ENCODE measurements at regions not wholly inside any gene's neighbourhood (a gene's known extent, or its start where the extent isn't known, plus 50 kb on each side); places are given as distances from the start of the nearest gene placed in this dataset.
A peak's percentile ranks its signal among the peaks of the same experiment; 100 is the strongest.

DNA sequence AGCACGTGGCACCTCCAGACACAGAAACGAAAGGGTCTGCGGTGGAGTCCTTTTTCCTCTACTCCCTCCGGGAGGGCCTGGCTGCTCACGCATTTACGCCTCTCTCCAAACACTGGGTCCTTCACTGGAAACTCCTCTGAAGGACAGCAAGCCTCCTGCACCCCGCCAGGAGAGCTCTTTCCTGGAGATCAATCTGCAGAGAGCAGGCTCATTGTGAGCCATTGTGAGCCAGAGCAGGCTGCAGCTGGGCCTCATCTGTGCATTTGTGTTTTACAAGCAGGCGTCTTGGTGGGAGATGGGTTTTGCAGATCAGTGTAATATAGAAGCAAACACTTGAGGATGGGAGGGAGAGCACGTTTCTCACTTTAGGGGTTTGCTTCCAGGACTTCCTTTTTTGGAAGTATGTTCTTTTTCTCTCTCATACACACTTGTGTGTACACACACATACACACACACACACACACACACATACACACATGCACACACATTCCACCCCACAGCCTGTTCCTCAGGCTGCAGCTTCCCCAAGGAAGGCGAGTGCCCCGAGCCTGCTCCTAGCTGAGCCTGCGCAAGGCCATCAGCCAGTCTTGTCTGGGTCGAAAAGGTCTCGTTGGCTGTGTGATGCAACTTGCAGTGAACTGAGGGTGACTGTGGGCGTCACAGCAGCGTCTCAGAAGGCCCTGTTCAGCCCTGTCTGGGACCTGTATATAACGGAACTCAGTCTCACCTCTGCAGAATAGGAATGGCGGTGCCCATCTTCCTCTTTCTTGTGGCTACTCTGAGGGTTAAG, 163.5 kb downstream of the GLI2 start:
- no peak for DNase-seq (ENCODE audit: low read depth)

DNA sequence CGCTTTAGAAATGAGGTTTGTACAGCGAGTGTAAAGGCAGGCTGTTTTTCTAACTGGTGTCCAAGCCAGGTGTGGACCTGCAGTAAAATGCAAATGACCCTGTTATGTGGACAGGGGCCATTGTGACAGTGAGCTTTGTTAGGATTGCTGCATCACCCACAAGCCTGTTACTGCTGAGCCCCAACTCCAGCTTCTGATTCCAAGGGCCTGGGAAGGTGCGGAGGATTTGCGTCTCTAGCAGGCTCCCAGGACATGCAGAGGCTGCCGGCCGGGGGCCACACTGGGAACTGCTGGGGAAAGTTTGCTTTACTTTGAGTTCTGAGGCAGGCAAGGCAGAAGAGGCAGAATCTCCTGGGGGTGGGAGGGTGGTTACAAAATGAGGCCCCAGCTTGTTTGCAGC, 164.1 kb downstream of the GLI2 start:
- no peak for DNase-seq (ENCODE audit: low read depth)

DNA sequence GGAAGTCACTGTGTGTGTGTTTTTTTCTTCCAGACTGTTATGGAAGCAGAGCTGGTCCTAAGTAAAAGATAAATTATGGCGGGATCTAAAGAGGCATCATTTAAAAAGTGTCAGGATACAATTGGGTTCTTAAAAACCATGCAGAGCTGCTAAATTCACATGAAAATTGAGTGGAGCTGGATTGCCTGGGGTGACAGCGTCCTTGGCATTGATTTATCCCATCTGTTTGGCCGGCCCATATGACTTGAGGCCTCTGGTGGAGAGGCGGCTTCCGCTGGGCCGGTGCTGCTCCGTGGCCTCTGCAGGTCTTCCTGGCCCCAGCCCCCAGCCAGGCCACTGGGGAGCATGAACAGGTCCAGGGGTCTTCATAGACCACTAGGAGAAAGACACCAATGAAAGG, 165.5 kb downstream of the GLI2 start:
- DNase-seq (ENCODE audit: low read depth), result no peak

DNA sequence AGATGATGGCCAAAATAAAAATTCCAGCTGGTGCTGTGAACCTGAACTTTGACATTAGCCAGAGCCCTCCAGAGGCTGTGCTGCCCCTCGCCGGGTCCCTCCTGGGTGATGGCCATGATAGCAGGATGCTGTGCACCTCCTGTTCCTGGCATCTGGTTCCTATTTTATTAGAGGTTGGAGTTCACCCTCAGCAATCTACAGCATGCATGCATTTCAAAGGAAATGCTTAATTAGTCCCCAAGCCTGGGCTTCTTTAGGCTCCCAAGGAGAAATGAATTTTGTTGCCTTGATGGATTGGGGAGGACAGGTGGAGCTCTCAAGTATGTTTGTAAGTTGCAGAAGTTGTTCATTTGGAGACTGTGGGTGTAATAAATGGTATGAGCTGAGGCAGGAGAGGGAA, 166.9 kb downstream of the GLI2 start:
- no peak for DNase-seq (ENCODE audit: low read depth)

DNA sequence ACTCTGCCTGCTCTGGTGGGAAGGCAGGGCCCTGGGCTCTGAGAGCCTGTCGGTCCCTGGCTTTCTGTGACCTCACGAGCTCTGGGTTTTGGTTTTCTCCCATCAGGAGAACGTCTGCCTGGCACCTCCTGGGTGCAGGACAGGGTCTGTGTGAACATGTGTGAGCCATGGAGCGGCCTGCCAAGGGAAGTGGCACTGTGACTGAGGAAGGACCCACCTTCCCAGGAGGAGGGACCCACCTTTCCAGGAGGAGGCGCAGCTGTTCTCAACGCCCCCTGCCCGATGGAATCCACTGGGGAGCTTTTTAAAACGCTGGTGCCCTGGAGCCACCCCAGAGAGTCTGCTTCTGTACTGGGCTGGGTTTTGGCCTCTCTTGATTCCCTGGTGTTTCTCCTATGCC, 168.7 kb downstream of the GLI2 start:
- no peak for DNase-seq (ENCODE audit: low read depth)

DNA sequence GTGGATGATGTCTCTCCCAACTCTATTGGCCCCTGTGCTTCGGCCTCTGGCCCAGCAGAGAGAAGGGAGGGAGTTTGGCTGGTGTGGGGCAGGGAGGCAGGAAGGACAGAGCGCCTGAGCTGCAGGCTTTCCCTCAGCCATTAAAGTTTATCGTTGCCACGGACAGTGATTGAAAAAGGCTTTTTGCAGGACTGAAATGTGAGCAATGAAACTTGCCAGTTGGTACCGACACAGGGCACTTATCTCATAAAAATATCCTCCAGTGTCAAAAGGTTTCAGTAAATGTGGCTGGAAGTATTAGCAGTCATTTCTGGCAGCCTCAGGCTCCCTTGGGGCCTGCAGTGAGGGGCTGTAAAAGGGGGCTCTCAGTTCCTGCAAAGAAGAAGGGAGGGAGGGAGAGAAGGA, 169.2 kb downstream of the GLI2 start:
- DNase-seq (ENCODE audit: low read depth), result no peak

DNA sequence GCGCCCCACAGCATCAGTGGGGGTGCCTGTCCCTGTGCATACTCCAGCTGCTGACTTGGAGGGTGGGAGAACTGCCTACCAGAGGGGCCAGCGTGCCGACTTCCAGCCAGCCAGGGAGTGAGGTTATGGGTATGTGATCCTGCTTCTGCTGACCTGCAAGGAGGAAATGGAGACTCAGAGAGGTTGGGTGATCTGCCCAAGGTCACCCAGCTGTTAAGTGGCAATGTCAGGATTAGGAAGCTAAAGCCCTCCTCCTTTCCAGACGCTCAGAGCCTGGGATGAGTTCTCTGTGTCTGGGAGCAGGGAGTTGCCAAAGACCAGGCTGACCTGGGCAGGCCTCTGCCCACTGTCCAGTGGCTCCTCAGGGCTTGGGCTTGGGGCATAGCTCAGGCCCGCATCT, 169.6 kb downstream of the GLI2 start:
- no peak for DNase-seq (ENCODE audit: low read depth)

DNA sequence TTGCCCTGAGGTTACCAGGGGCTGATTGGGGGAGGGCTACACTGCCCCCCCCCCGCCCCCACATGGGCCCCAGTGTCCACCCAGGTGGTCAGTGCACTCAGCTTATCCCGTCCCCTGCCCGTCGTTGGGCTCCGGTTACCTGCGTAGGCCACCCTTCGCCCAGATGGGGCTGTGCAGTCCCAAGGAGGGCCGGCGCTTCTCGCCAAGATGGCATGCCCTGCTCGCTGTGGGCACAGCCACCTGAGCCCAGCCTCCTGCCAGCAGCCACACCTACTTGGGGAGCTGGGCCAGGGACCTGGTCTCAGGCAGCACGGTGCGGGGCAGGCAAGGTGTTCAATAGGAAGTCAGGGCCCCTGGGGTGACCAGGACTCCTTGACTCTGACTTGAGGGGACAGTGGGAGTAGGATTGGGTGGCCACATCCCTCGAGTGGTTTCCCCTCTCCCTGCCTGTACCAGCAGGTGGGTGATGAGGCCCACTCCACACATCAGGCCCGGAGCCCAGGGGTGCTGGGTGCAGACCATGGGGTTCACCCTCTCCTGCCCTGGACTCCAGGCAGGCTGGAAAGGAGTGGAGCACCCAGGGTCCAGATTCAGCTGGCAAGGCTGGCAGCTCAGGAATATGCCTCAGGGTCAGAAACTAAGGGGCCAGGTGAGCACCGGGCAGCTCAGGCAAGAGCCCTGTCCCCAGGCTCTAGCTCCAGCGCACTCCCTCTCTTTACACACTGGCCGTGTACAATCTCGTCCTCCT, 170.3 kb downstream of the GLI2 start:
- DNase-seq (ENCODE audit: low read depth), result no peak

DNA sequence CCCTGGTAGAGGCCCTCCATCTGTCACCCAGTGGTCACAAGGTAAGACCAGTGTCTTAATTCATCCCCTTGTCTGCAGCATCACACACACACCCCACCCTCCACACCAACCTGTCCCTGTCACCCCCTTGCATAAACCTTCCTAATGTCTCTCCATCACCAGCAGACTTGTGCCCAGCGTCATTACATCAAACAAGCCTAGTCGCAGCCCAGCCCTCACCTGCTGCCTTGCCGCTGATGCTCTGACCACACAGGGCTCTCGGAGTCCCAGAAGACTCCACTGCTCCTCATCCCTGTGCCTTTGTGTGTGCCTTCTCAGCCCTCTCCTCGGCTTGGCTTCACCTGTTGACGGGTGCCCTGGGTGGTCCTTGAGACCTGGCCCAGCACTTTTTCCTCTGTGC, 171.2 kb downstream of the GLI2 start:
- DNase-seq (ENCODE audit: low read depth), result no peak

DNA sequence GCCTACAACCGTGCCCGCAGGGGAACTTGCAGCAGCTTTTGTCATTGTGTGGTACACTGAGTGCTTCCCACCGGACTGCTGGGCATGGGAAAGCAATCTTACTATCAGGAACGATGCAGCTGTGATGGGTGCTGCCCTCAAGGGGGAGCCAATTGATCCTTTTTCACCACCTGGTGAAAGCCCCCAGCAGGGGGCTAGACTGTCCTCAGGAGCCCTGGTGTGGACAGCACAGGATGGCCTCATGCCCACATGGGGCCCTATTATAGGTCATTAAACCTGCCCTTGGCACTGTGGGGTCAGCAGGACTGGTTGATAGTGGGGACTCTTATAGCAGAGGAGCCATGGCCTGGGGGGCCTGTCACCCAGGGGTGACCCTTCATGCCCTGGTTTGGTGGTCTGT, 172.2 kb downstream of the GLI2 start:
- no peak for DNase-seq (ENCODE audit: low read depth)

DNA sequence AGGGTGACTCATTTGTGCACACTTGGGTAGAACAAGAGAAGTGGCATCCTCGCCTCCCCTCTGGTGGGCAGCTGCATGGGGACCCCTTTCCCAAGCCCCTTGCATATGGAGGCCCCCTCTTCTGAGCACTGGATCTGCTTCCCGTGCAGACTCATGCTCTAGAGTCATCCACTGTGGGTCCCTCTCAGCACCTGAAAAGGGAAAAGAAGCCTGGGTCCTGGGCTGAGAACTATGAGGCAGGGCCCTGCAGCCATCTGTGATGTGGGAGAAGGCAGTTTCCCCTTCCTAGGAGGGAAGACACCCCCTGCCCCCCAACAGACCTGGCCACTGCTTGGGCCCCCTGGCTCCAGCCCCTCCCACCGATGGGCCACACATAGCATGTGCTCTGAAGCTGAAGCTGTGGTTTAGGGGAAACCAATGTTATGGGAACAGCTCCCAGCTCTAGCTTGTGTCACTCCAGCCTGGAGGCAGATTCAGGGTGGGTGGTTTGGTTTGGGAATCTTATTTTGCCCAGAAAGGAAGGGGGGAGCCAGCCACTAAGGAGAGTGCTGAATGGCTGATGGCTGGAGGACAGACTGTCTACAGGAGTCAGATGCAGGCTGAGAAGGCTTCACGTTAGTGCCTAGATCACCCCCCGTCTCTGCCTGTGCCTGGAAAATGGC, 172.8 kb downstream of the GLI2 start:
- peak; percentile 88 for DNase-seq (ENCODE audit: low read depth)

DNA sequence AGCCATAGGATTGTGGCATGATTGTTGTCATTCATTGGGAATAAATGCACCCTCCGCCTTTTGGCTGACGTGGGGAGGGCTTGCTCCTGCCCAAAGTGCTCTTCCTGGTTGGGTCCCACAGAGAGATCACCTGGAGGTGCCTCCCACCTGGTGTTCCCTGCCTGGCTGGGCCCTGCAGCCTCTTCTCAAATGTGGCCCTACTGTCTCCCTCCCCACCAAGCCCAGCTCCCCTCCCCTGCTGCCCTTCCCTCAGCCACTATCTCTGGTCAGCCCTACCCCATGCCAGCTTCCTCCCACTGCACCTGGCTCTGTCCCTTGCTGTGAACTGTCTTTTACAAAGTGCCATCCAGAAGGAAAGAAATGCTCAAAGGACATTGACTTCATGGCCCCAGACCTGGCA, 173.4 kb downstream of the GLI2 start:
- DNase-seq (ENCODE audit: low read depth), result no peak

DNA sequence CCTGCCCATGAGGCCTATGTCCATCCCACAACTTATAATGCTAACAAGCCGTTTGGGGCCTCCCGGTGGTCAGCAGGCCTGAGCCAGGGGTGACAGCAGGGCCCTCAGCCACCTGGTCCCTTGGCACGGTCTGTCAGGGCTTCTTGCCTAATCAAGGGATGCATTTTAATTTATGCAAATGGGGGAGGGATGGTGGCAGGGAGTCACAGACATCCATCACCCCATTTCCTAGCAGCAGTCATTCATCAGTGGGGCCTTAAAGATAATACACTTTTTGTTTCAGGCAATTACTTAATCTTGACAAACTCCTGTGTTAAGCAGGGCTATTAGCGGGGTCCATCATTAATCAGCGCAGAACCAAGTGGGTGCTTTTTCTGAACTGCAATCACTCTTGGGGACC, 174.5 kb downstream of the GLI2 start:
- DNase-seq (ENCODE audit: low read depth), result no peak

DNA sequence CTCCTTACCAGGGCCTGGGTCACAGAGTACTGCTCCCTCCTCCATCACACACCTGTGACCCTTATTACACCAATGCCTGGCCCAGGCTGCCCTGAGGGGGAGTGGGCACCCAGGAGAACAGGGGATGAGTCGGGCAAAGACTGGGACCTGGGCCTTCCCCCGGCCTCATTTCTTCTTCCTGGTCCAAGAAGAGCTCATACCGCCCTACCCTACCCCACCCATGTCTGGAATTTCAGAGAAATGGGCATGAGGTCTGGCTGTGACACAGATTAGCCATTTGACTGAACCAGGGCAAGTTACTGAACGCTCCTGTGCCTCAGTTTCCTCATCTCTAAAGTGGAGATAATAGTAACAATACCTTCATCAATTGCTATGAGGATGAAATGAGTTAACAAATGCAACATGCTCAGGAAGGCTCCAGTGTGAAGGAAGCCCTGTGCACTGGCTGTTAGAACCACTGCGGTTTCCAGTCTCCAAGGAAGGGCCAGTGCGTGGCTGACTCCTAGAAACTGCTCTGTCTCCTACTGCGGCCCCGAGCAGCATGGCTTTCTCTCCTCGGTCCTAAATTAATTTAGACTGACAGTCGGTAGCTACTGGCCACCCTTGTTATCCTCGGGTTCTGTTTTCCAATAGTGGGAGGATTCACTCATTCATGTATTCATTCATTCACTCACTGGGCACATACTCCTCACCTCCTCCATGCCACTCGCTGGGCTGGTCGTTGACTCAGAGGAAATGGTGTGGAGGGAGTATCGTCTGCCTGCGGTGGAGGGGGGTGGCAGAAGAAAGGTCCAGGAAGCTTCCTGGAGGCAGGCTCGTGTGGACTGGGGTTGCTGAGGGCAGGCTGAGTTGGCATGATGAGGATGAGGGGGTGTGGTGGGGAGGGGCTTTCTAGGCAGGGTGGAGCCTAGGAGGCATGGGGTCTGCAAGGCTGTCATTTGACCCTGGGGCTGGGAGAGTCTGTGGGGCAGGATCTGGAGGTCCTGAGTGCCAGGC, 175.6 kb downstream of the GLI2 start:
- DNase-seq (ENCODE audit: low read depth), result peak; percentile 50

DNA sequence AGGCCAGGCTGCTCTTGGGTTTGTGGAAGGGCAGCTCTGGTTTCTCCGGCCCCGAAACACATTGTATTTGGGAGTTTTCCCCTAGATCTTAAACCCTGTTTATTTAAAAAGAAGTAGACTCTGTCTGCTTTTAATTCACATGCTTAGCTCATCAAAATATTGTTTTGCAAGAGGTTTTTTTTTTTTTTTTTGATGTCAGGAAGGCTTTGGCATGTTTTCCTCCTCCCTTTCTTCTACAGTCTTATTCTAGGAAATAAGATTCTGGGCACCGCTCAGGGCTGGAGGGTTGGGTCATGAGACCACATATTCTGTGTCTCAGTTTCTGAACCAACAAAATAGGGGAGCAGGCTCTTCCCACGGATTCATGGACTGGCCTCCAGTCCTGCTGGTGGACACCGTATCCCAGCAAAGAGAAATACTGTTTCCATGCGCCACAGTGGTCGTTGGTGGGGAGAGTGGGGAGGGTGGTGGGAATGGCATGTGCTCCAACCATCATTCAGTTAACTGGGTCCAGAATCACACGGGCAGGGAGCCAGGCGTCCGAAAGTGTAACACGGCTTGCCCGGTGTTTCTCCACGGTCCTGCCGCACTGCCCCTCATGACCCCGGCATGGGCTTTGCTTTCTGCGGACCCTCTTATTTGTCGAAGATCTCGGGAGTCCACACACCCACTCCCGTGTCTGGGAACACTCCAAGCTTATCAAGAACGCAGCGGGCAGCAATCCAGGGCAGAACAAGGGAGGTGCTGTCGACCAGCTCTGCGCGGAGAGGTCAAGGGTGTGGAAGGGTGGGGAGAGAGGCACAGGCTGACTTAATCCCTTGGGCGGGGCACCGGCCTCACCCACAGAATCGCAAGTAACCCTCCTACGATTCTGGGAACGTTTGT, 176.7 kb downstream of the GLI2 start:
- no peak for DNase-seq (ENCODE audit: low read depth)

DNA sequence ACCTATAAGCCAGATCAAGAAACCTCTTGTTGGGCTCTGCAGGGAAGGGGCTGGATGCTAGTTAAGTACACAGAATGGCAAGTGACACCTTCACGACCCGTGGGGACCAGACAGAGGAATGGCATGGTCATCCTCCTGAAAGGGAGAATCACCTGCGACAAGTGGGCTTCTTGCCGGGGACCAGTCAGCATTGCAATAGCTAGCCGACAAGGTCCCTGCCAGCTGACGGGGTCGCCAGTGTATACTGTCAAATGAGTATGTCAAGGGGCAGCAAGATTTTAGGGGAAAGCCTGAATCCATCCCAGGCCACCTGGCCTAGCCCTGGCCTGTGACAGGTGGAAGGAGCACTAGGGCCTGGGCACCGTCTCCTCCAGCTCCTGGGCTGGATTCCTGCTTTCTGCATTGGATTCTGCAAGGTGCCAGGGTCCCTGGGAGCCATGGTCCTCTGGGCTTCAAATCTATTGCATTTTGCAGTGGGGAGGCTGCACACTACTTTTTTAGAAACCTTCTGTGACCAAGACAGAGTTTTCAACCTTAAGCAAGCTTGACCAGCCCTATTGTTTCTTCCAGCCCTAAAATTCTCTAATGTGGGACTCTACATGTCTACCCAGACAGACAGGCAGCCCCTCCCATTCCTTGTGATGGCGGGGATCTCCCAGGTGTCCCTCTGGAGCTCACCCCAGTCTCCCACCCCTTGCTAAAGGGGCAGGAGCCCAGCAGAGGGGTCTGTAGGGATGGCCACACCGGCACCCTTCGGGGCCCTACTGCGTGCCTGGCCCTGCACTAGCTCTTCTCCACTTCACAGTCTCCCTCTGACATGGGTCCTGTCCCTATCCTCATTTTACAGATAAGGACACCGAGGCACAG, 178.5 kb downstream of the GLI2 start:
- DNase-seq (ENCODE audit: low read depth), result no peak

DNA sequence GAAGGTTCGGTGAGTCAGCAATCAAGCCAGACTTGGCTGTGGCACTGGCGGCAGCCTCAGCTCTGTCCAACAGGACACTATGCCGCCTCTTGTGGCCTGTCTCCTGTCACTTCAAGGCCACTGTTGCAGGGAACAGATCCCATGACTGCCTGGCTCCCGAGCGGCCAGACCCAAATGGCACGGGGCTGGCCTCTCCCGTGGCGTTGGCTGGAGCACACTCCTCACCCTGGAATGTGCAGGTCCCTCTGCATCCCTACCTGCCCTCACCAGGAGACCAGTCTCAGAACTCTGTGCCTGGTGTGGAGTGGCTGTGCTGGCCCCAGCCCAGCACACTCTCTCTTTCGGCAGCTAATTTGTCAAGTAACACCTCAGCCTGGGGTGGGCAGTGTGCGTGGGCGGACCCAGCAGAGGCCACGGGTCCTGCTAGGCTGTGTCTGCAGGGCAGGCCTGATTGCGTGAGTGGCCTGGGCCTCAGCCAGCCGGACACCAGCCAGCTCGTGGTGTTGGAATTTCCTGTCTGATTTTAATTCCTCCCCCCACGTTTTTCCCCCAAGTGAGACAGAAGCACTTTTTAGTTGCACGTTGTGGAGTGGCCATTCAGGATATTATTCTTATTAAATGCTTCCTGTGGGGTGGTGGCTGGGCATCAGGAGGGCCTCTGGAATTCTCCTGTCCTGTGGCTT, 179.3 kb downstream of the GLI2 start:
- peak; percentile 94 for DNase-seq (ENCODE audit: low read depth)

DNA sequence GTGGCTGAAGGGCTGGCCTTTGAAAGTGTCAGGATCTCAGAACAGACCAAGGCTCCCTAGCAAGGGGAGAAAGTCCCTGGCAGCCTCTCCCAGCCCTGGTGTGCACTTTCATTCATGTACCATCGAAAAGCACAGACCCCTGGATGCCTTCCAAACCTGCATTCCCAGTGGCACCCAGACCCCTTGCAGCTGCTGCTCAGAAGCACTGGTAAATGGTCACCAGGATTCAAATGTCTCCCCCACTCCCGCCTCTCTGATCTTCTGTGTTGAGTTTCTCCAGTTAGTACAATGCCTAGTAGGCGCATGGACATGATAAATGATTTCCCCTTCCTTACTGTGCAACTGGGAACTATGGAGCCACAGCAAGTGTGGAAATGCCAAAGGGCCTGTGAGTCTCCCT, 180.0 kb downstream of the GLI2 start:
- peak; percentile 45 for DNase-seq (ENCODE audit: low read depth)

DNA sequence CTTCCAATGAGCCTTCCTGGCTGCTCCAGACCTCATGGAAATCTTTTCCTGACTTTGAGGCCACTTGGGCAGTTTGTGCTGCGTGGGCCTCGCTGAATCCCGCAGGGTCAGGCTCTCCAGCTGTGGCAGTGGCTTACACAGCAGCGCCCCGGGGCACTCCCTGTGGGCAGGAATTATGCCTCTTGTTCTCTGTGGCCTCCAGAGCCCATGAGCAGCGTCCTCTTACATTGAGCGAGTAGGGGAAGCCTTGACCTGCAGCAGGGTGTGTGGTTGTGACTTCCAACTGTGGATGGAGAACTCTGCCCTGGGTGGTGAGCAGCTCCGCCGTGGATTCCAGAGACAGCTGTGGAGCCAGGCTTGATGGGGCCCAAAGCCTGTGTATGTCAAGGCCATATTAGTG, 180.8 kb downstream of the GLI2 start:
- DNase-seq (ENCODE audit: low read depth), result no peak
